Panc1 (cell line): ENCODE measurements at regions not wholly inside any gene's neighbourhood (a gene's known extent, or its start where the extent isn't known, plus 50 kb on each side); places are given as distances from the start of the nearest gene placed in this dataset.

Source experiments
- SIN3A ChIP-seq: IDR thresholded peaks from 2 replicates; pipeline ENCODE4 v1.6.1; 2012; ENCODE audit warnings: low read depth, mild to moderate bottlenecking, low read length, moderate library complexity, borderline replicate concordance; ENCODE audit not compliant: insufficient read depth
- TF ChIP-seq, protein P1 (sequence below): fragments of 450-650 bp; IDR thresholded peaks from 2 replicates; pipeline ENCODE4 v1.5.1; 2017; ENCODE audit warnings: mild to moderate bottlenecking

DNA sequence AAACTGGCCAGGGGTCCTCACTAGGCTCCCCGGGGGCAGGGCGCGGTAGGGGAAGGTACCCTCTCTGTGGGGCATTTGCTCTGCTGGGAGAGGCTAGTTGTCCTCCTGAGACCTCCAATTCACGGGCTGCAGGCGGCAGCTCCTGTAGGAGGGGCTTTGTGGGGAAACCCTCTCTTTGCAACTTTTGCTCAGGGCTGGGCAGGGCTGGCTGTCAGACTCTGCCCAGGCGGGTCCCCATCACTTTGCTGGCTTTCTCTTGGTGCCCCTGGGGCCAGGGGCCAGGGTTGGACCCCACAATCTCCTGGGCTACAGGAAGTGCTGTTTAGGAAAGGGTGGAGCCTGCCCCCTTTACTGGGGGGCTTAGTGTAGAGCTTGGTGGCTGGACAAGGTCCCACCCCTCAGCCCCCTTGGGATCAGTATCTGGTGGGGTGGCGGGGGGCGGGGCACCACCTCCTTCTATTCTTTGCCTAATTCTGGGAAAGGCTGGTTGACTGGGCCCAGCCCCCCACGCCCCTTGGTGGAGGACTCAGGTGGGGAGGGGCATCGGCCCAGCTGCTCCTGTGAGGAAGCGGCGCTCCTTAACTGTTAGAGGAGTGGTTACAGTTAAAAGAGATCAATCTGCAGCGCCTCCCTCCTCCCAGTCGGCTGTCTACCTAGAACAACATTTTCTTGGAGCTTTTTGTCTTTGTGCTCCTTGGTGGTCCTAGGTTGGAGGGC lies 918.7 kb downstream of the AACS start:
- TF ChIP-seq SIN3A = no peak
- TF ChIP-seq, protein P1, sequence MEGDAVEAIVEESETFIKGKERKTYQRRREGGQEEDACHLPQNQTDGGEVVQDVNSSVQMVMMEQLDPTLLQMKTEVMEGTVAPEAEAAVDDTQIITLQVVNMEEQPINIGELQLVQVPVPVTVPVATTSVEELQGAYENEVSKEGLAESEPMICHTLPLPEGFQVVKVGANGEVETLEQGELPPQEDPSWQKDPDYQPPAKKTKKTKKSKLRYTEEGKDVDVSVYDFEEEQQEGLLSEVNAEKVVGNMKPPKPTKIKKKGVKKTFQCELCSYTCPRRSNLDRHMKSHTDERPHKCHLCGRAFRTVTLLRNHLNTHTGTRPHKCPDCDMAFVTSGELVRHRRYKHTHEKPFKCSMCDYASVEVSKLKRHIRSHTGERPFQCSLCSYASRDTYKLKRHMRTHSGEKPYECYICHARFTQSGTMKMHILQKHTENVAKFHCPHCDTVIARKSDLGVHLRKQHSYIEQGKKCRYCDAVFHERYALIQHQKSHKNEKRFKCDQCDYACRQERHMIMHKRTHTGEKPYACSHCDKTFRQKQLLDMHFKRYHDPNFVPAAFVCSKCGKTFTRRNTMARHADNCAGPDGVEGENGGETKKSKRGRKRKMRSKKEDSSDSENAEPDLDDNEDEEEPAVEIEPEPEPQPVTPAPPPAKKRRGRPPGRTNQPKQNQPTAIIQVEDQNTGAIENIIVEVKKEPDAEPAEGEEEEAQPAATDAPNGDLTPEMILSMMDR = no peak
